Astrocyte (in vitro differentiated cells and primary cell): ENCODE measurements at regions not wholly inside any gene's neighbourhood (a gene's known extent, or its start where the extent isn't known, plus 50 kb on each side); places are given as distances from the start of the nearest gene placed in this dataset.

ENCODE experiments used
- DNase-seq: peaks from one replicate; pipeline ENCODE4 v3.0.0-alpha.2; 2010; ENCODE audit warnings: low read depth
- FAIRE-seq: peaks from 2 replicates; lab custom pipeline; 2011; peaks lifted over from hg19 to GRCh38; lab: Jason Lieb, UNC
- H2AFZ ChIP-seq: 2 replicates; pipeline ENCODE4 v1.6.0; 2012; ENCODE audit warnings: low read depth, low read length, inconsistent platforms
- H3K27ac ChIP-seq: 2 replicates; pipeline ENCODE4 v1.5.1; 2011; ENCODE audit warnings: low read depth, low read length, inconsistent platforms
- H3K27me3 ChIP-seq: 2 replicates; pipeline ENCODE4 v1.6.0; 2011; ENCODE audit warnings: low read length, inconsistent platforms; ENCODE audit not compliant: insufficient read depth
- H3K36me3 ChIP-seq: 2 replicates; pipeline ENCODE4 v1.5.1; 2011; ENCODE audit warnings: low read length, inconsistent platforms; ENCODE audit not compliant: insufficient read depth
- H3K4me1 ChIP-seq: 2 replicates; pipeline ENCODE4 v1.5.1; 2011; ENCODE audit warnings: low read length, inconsistent platforms; ENCODE audit not compliant: insufficient read depth
- H3K4me2 ChIP-seq: 2 replicates; pipeline ENCODE4 v1.6.0; 2012; ENCODE audit warnings: low read length, inconsistent platforms
- H3K4me3 ChIP-seq: 2 replicates; pipeline ENCODE4 v1.5.1; 2011; ENCODE audit warnings: low read depth, mild to moderate bottlenecking, low read length, inconsistent platforms; ENCODE audit not compliant: insufficient read depth
- H3K79me2 ChIP-seq: 2 replicates; pipeline ENCODE4 v1.6.0; 2012; ENCODE audit warnings: mild to moderate bottlenecking, low read length, inconsistent platforms; ENCODE audit not compliant: insufficient read depth
- H3K9ac ChIP-seq: 2 replicates; pipeline ENCODE4 v1.6.0; 2012; ENCODE audit warnings: mild to moderate bottlenecking, low read length, inconsistent platforms
- H3K9me3 ChIP-seq: 2 replicates; pipeline ENCODE4 v1.5.1; 2012; ENCODE audit warnings: low read depth, mild to moderate bottlenecking, low read length, inconsistent platforms; ENCODE audit not compliant: insufficient read depth
- H4K20me1 ChIP-seq: 2 replicates; pipeline ENCODE4 v1.6.0; 2012; ENCODE audit warnings: low read length, inconsistent platforms; ENCODE audit not compliant: insufficient read depth
- H3K27ac Mint-ChIP-seq: one replicate; pipeline ENCODE4 v1.8.0; 2021; ENCODE audit warnings: mild to moderate bottlenecking, mixed read lengths; ENCODE audit not compliant: unreplicated experiment
- H3K27me3 Mint-ChIP-seq: one replicate; pipeline ENCODE4 v1.8.0; 2021; ENCODE audit warnings: low read depth, mixed read lengths; ENCODE audit not compliant: unreplicated experiment
- H3K36me3 Mint-ChIP-seq: one replicate; pipeline ENCODE4 v1.8.0; 2021; ENCODE audit warnings: low read depth, mixed read lengths; ENCODE audit not compliant: unreplicated experiment
- H3K4me1 Mint-ChIP-seq: one replicate; pipeline ENCODE4 v1.8.0; 2021; ENCODE audit warnings: low read depth, mixed read lengths; ENCODE audit not compliant: unreplicated experiment
- H3K4me3 Mint-ChIP-seq: one replicate; pipeline ENCODE4 v1.8.0; 2021; ENCODE audit warnings: mild to moderate bottlenecking, moderate library complexity, mixed read lengths; ENCODE audit not compliant: unreplicated experiment
- H3K9me3 Mint-ChIP-seq: one replicate; pipeline ENCODE4 v1.8.0; 2021; ENCODE audit warnings: mild to moderate bottlenecking, mixed read lengths; ENCODE audit not compliant: unreplicated experiment
- EZH2 ChIP-seq: IDR thresholded peaks from 2 replicates; pipeline ENCODE4 v1.6.1; 2012; ENCODE audit warnings: mild to moderate bottlenecking, low read length, inconsistent platforms; ENCODE audit not compliant: insufficient read depth
- TF ChIP-seq, protein P1 (sequence below): IDR thresholded peaks from 2 replicates; pipeline ENCODE4 v1.5.1; 2011; ENCODE audit warnings: low read depth, mild to moderate bottlenecking, inconsistent platforms, low read length, moderate library complexity; ENCODE audit not compliant: insufficient read depth

DNA sequence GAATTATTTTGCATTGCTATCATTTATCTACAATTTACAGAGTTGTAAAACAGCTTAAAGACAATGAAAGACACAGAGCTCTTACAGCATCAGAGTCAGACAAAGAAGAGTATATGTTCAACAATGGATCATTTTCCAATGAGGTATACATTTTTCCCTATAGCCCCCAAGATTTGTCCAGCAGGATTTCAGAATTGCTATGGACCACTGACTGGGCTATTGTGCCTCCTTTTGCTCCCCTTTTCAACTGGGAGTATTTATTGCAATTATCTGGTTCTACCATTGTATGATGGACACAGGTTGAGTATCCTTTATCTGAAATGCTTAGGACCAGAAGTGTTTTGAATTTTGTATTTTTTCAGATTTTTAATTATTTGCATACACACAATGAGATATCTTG, 62.5 kb upstream of the DNAH14 start:
- peaks cover 6% of the 10 kb centered on the region for H3K4me1 Mint-ChIP-seq
- H3K27ac ChIP-seq: no peak overlapping the region
- DNase-seq: no peak
- H3K9me3 Mint-ChIP-seq: peaks cover 7% of the 10 kb centered on the region
- H3K4me3 ChIP-seq: no peak overlapping the region
- H3K36me3 ChIP-seq: no peaks in the 10 kb centered on the region
- no peaks in the 10 kb centered on the region for H3K27me3 ChIP-seq
- FAIRE-seq: no peak
- H2AFZ ChIP-seq: no peak overlapping the region
- TF ChIP-seq, protein P1, sequence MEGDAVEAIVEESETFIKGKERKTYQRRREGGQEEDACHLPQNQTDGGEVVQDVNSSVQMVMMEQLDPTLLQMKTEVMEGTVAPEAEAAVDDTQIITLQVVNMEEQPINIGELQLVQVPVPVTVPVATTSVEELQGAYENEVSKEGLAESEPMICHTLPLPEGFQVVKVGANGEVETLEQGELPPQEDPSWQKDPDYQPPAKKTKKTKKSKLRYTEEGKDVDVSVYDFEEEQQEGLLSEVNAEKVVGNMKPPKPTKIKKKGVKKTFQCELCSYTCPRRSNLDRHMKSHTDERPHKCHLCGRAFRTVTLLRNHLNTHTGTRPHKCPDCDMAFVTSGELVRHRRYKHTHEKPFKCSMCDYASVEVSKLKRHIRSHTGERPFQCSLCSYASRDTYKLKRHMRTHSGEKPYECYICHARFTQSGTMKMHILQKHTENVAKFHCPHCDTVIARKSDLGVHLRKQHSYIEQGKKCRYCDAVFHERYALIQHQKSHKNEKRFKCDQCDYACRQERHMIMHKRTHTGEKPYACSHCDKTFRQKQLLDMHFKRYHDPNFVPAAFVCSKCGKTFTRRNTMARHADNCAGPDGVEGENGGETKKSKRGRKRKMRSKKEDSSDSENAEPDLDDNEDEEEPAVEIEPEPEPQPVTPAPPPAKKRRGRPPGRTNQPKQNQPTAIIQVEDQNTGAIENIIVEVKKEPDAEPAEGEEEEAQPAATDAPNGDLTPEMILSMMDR: no peak
- no peak for TF ChIP-seq EZH2
- H3K4me2 ChIP-seq: no peak overlapping the region
- no peak overlapping the region for H3K4me3 Mint-ChIP-seq
- H4K20me1 ChIP-seq: no peaks in the 10 kb centered on the region
- H3K36me3 Mint-ChIP-seq: no peaks in the 10 kb centered on the region
- H3K4me1 ChIP-seq: no peaks in the 10 kb centered on the region
- no peaks in the 10 kb centered on the region for H3K9me3 ChIP-seq
- H3K27me3 Mint-ChIP-seq: no peaks in the 10 kb centered on the region
- no peak overlapping the region for H3K9ac ChIP-seq
- H3K27ac Mint-ChIP-seq: no peak overlapping the region
- H3K79me2 ChIP-seq: no peaks in the 10 kb centered on the region

DNA sequence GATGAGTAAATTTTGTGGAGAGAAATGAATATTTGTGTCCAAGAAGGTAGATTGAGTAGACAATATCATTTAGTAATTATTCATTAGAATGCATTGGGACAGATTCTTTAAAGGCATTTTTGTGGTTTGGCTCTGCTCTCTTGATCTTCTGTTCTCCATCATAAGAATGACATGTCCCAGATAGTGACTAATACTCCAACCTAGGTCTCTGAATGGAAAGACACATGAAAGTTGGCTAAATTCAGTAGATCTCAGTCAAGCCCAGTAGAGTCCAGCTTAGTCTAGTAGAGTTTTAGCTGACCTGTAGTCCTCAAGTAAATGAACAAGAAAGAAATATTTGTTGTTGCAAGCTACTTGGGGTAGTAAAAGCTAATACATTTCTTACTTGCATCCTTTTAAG, 61.8 kb upstream of the DNAH14 start:
- FAIRE-seq (no peak), DNase-seq (peak; percentile 63)
- H3K36me3 ChIP-seq: no peaks in the 10 kb centered on the region
- no peak overlapping the region for H3K4me3 ChIP-seq
- TF ChIP-seq, protein P1: no peak
- no peak for TF ChIP-seq EZH2
- H2AFZ ChIP-seq: no peak overlapping the region
- H3K4me2 ChIP-seq: no peak overlapping the region
- H3K4me3 Mint-ChIP-seq: no peak overlapping the region
- no peaks in the 10 kb centered on the region for H3K36me3 Mint-ChIP-seq
- no peak overlapping the region for H3K27ac Mint-ChIP-seq
- no peak overlapping the region for H3K27ac ChIP-seq
- peaks cover 6% of the 10 kb centered on the region for H3K4me1 Mint-ChIP-seq
- no peaks in the 10 kb centered on the region for H3K27me3 ChIP-seq
- no peaks in the 10 kb centered on the region for H4K20me1 ChIP-seq
- peaks cover 7% of the 10 kb centered on the region for H3K9me3 Mint-ChIP-seq
- H3K9me3 ChIP-seq: no peaks in the 10 kb centered on the region
- H3K79me2 ChIP-seq: no peaks in the 10 kb centered on the region
- H3K27me3 Mint-ChIP-seq: no peaks in the 10 kb centered on the region
- H3K4me1 ChIP-seq: no peaks in the 10 kb centered on the region
- no peak overlapping the region for H3K9ac ChIP-seq

DNA sequence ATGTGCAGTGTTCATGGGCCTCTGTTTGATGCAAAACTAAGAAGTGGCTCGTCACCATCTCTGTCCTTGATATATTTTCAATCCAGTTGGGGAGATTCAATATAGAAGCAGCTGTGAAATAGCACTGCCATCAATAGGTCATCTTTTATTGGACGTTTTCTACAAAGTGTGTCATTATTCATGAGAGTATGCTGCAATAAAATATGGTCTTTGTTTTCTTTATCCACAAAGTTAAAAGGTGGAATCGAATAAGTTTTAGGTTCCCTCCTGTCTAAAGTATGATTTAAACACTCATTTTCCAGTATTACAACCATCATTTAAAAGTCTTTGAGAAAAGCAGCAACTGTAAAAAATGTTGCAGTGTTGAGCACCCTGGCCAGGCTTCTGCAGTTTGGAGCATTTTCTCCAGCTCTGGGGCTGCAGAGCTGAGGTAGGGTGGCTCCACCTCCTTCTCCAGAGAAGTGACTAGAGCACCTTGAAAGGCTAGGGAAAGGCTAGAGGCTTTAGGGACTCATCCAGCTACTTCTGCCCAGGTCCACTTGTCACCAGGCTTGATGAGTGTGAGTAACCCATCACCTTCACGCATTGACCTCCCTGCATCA, 56.5 kb upstream of the DNAH14 start:
- Histone ChIP-seq H3K9ac (no peak overlapping the region), H3K36me3 (no peaks in the 10 kb centered on the region), H2AFZ (no peak overlapping the region), H3K4me2 (peak overlapping the region; percentile 35), H3K27ac (no peak overlapping the region), H3K79me2 (no peaks in the 10 kb centered on the region), H3K27me3 (peaks cover 5% of the 10 kb centered on the region), H3K9me3 (no peaks in the 10 kb centered on the region), H4K20me1 (no peaks in the 10 kb centered on the region), H3K4me3 (no peak overlapping the region), H3K4me1 (no peaks in the 10 kb centered on the region)
- no peak overlapping the region for H3K27ac Mint-ChIP-seq
- DNase-seq (no peak), FAIRE-seq (no peak)
- H3K36me3 Mint-ChIP-seq: no peaks in the 10 kb centered on the region
- no peak overlapping the region for H3K4me3 Mint-ChIP-seq
- H3K4me1 Mint-ChIP-seq: peaks cover 5% of the 10 kb centered on the region
- TF ChIP-seq EZH2: no peak
- TF ChIP-seq, protein P1: no peak
- peaks cover 2% of the 10 kb centered on the region for H3K9me3 Mint-ChIP-seq
- H3K27me3 Mint-ChIP-seq: peaks cover 2% of the 10 kb centered on the region
